Fibroblast of skin of scalp (primary cell): ENCODE measurements at regions not wholly inside any gene's neighbourhood (a gene's known extent, or its start where the extent isn't known, plus 50 kb on each side); places are given as distances from the start of the nearest gene placed in this dataset.
"Not testable (repeated sequence)": the region's sequence is repeated elsewhere in the genome, so short reads cannot be mapped to it uniquely, and the experiment has no call there.

Source experiments
- DNase-seq: peaks from one replicate; pipeline ENCODE4 v3.0.0-alpha.2; 2013

DNA sequence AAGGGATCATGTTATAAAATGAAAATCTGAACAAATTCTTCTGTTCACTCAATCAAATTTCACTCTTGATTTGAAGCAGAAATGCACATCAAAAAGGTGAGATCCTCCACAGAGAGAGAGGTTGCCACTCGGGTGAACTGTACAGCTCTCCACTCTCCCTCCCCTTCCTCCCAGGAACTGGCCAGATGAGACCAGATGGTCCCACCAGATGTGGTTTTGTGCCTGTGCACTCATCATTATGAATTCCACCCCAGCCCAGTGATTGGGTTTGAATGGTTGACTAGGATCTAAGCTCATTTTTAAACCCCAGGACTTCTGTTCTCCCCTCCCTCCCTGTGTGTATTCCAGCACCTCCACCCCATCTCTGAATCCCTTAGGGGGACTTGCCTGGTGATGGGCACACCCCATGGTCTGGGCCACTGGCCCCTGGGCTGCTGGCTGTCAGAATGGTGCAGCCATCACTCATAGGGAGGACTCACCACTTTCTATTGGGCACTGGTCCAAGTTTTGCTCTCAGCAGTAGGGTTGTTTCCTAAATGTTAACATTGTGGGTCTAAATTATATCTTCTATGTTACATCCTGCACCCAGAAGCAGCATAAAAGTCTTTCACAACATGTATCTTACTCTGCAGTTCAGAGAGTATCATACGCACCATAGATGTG is 393.1 kb downstream of the TNS3 start:
- DNase-seq, result no peak

DNA sequence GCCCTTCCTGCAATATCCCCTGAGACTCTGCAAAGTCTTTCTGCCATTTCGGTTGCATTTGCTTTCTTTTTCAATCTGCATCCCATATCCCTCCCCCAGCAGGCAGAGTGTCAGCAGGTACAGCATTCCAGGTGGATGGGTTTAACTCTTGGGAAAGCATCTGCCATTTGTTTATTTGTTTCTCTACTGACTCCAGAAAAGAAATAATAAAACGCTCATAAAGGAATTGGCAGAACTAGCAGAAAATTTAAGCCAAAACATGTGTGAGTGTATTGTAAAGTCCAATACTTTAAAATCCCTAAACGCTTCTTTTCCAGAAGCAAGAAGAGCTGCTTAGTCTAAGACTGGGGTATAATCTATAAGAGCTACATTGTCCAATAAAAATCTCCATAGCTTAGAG is 393.8 kb downstream of the TNS3 start:
- no peak for DNase-seq

DNA sequence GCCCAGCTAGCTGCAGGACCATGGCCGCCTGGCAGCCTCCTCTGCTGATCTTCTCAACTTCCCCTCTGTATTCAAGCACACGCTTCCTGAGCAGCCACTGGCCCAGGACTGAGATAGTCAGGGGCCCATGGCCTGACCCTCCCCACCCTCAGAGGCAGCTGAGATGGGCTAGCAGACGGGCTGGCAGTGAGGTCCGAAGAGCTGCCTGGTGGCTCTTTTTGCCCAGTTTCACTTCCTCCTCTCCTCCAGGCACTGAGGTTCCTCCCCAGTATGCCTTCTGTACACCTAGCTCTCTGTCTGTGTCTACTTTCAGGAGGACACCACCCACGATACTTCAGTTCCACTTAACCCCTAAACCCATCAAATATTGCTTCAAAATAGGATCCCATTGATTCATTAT is 395.6 kb downstream of the TNS3 start:
- no peak for DNase-seq

DNA sequence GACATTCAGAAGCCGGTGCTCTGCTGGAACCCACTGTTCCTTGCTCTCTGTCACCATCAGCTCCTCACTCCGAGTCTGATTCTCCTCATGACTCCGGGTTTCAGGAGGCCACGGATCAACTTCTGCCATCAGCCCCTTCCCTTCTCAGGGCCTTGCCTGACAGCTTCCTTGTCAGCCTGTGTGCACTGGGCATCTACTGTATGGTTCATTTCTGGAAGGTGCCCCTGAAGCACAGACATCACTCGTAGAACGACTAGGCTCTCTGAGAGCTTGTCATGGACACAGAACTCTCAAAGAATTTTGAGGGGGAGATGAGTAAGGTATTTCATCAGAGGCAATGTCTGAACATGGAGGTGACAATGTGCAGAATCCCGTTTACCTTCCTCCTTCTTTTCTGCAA is 396.1 kb downstream of the TNS3 start:
- no peak for DNase-seq

DNA sequence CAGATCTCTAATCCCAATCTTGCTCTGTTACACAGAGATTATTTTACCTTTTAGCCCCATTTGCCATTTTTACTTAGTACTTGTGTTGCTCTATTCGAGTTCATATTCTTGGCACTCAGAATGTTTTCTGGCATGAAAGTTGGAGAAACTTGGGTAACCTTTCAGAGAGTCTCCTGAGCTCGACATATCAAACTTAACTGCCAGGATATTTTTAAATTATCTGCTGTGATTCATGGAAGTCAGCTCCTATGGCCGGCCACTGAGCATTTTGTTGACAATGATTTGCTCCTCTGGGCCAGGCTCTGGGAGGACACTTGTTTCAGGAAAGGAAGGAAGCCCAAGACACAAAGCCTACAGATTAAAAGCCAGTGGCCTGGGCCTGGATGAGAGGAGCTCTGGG is 396.7 kb downstream of the TNS3 start:
- no peak for DNase-seq

DNA sequence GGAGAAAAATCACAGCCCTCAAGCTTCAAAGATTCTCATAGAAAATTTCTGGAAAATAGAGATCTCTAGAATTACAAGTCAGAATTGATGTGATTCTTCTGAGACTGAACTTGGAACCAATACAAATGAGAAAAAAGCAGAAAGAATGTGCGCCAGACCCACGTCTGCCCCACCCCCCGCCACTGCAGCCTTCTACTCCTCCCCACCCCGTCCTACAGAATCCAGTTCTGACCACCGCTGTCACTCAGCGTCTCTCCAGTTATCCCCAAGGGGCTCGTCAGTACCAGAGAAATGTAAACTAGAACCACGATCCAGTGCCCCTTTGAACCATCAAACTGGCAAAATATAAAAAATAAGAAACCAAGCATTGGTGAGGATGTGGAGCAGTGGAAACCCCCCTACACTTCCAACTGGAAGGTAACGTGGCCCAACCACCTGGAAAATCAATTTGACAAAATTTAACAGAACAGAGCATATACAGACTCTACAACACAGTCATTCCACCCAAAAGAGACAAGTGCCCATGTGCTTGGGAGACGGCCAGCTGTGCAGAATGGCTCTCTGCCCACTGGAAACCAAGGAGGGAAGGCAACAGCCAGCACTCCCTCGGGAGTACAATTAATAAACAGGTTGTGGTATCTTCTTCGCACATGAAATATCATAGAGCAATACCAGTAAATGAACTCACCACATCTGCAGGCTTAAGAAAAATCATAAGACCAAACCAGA is 397.9 kb downstream of the TNS3 start:
- DNase-seq, result no peak

DNA sequence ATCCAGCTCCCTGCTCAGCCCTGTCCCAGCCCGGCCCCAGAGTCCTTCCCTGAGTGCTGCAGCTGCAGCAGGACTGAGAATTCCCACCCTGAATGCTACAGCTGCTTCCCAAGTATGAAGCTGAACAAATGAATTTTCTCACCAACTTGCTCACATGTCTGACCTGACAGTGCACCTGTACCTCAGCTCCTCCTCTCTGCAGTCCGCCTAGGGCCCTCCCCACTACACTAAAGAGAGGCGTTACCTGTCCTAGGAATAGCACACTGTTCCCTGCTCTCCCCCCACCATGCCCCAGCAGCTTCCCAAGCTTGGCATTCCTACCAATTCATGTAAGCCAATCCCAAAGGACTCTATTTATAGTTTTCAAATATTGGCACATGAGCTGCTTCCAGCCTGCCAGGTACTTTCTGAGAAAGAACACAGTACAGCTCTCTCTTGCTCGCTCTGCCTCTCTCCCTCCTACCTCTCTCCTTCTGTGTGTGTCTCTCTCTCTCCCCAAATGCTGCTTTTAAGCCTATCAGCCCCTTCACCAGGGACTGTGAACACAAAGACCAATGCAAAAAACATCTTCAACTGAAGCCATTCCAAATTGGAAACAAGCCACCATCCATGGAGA is 400.1 kb downstream of the TNS3 start:
- no peak for DNase-seq

DNA sequence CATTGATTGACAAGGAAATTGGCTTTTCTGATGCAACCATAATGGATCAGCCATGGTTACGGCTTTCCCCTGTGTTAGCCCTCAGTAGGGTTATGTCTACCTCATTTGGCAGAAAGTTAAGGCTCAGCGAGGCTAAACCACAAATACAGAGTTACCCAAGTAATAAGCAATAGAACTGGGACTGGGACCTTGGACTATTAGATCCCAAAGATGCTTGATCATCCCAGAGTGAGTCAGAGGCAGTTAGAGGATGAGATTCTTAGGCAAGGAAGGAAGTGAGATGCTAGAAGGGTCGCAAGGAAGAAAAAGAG is 401.4 kb downstream of the TNS3 start:
- no peak for DNase-seq

DNA sequence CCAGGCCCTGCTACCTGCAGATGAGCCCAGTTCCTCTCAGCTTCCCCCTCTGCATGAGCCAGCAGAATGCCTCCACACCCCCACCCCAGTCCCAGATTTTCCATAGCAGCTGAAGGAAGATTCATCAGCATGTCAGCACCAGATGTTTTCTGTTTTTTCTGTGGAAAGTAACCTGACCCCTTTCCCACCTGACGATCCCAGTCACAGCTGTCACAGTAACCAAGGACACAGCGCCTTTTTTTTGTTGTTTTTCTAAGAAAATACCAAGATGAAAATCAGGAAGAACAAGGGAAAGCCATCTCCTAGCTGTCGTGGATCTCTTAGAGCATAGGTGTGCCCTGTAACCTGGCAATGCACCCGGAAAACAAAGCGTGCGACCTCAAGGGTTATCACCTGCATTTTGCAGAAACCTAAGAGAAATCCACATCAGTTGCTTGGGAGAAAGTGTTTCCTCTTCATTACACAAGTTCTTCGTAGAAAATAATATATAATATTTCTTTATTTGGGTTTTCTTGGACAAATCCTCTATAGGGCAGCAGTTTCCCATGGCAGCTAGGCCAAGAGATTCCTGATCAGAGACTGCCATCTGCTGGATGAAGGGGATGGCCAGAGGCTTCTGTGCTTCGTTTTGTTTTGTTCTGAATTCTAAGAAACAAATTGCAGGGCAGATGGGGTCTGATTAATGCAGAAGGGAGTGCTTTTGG is 401.9 kb downstream of the TNS3 start:
- DNase-seq, result peak; percentile 77

DNA sequence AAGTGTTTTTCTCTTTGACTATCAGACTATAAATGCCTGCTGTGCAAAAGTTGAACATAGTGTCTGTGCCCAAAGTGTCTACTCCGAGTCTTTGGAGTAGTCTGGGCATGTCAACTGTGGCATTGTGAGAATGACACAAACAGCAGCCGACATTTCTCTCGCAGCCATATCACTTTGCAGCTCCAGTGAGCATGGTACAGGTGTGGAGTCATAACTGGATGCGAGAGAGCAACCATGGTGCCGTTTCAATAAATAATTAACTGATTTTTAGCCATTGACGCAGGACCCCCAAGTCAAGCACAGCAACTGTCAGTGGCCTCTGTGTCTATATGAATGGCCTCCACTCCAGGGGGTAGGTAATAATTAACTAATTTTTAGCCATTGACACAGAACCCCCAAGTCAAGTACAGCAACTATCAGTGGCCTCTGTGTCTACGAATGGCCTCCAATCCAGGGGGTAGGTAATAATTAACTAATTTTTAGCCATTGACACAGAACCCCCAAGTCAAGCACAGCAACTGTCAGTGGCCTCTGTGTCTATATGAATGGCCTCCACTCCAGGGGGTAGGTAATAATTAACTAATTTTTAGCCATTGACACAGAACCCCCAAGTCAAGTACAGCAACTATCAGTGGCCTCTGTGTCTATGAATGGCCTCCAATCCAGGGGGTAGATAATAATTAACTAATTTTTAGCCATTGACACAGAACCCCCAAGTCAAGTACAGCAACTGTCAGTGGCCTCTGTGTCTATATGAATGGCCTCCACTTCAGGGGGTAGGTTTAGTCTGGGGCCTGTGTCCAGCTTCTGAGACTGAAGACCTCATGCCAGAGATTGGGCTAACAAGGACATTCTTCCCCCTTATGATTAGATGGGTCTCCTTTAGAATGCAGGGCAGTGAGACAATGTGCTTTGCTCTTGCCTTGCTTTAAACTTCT is 409.0 kb downstream of the TNS3 start:
- not testable (repeated sequence) for DNase-seq

DNA sequence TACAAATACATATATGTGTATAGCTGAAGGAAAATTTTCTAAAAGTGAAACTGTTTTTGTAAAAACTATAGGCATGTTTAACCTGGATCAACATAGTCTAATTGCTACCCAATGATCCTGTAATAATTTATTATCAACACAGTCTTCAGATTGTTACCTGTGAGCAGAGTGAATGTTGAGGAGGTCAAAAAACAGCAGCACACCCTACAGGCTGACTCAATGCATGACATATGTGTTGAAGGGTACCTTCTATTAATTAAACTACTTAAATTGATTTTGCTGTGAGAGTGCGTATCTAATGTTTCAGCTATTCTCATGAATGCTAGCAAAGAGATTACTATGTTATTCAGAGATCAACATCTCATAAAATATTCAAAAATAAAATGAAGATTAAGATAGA is 411.4 kb downstream of the TNS3 start:
- no peak for DNase-seq

DNA sequence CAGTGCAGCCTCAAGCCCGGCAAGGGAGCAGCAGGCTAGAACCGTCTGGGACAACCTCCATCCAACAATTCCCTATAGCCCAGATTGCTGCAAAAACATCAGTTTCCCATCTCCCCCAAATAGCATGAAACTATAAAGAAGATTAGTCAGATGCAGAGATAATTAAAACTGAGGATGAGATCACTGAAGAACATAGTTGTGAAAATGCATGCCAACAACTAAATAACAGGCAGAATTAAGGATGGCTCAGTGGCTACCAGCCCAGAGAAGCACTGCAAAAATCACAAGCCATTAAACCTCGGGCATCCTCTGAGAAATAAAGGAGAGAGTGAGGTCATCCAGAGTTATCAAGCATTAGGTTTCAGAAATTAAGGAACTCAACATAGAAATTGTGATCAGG is 427.1 kb downstream of the TNS3 start:
- DNase-seq, result peak; percentile 15

DNA sequence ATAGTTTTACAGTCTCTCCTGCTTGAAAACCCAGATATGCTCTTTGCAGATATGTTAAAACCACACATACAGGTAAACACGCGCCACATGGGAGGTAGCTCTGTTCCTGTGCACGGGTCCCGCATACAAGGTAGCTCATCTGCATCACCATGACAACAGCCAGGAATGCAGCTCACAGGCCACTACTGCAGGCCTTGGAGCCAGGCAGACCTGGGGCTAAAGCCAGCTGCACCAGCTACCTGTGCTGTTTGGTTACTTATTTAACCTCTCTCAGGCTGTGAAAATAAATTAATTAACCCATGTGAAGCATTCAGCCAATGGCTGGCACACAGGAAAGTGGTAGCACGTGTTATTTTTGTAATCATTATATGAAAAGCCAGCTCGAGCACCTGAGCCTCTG is 428.3 kb downstream of the TNS3 start:
- no peak for DNase-seq

DNA sequence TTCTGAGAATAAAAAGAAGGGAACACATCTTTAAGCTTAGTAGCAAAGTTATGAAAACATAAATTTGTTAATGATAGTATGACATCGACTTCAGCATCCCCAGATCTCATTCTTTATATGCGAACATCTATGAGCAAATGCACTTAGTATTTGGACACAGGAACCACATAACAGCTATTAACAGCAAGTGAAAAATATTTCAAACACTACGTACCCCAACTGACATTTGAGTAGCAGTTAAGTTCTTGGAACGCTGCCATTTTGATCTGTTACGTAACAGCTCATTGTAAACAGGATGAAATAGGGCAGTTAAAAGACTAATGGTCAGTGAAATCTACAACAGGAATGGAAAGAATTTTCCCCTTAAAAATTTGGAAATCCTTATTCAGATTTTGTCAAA is 428.9 kb downstream of the TNS3 start:
- peak; percentile 89 for DNase-seq

DNA sequence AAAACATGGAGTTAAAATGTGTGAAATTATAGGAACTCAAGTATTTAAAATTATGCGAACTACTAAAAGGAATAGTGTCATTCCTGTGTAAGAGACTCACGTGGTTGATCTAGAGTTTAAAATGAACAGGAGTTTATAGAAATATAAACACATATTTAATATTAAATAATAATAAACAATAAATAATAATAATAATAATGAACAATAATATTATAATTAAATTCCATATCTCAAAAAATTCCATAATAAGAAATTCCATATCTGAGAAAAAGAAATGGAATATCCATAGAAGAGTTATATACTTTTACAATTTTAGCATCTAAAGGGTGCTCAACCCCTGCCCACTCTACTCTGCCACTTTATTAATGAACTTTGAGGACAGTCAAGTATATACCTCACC is 429.6 kb downstream of the TNS3 start:
- no peak for DNase-seq

DNA sequence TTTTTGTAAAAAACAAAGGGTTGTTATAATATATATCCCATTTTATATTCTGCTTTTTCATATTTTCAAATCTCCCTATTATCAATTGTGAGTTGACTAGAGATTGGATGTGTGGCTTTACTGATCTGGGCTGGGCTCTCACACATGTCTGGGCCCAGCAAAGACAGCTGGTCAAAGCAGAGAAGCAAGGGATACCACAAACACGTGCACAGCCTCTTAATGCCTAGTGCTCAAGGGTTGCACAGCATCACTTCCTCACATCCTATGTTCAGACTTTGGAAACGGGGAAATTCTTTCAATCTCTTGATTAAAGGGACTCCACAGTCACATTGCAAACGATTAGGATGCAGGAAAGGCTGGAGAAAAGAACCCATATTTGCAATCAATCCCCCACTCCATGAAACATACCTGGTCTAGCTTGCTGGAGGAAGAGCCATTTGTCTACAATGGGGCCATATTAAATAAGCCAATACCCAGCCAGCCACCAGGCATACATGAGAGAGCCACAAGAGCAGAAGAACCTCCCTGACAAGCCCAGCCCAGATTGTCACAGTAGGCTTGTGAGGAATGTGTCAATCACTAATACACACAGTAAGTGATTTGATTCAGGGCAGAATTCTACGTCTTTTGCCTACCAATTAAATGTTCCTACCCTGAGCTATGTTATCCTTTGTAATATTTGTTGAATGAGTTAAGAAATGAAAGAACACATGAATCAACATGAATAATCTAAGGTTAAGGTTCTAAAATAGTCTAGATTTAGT is 431.2 kb downstream of the TNS3 start:
- no peak for DNase-seq

DNA sequence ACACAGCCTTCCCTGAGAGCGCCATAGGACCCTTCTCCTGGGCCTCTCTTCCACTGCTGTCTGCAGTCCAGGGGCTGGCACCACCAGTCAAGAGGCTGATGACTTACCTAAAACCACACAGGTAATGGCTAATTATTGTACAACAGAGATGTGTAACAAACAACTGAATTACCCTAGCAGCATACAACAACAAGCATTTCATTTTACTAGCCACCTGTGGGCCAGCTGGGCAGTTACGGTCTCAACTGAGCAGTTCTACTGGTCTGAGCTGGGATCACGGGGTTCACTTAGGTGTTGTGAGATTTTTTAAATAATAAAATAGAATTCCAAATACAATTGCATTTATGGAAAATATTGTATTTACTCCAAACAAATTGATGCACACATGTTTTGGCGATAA is 431.9 kb downstream of the TNS3 start:
- no peak for DNase-seq

DNA sequence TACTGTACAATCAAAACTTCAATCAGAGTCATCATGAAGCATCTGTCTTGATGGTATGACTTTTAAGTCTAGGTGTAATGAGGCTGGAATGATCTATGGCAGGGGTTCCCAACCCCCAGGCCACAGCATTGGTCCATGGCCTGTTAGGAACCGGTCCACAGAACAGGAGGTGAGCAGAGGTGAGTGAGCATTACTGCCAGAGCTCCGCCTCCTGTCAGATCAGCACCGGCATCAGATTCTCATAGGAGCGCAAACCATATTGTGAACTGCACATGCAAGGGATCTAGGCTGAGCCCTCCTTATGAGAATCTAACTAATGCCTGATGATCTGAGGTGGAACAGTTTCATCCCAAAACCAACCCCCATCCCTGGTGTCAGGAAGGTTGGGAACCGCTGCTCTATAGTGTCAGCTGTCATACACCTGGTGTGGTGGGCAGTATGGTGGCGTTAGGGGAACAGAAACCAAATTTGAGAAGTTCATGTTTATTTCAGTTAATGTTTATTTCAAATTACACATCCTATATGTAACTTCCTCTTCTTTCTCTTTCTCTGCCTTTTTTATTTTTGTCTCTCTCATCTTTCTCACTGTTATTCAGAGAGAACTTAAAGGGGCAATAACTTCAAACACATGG is 432.6 kb downstream of the TNS3 start:
- no peak for DNase-seq

DNA sequence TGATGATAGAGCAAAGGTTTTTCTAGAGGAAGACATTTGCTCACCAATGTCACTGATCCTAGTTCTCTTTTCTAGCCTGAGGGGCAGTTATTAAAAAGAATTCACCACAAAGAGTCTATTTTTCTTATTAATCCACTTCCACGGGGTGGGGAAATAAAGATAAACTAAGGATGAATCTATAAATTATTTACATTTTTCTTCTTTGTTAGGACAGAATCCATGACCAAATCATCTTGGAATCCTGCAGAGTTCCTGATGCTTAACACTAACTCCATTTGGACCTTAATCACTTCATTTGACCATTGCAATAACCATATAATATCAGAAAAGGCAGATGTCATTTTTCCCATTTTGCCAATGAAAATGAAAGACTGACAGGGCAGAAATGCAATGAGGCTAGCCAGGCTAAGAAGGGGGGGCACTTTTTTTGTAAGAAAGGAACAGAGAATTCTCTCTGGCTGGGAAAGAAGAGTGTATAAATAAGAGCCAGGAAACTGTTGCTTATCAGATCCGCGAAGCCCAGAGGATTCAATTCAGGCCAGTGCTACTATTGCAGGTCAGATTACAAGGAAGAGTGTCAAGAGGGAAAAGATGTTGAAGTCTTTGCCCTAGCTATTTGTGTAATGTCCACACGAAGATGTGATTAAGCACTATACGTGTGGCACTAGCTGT is 433.2 kb downstream of the TNS3 start:
- DNase-seq, result peak; percentile 51

DNA sequence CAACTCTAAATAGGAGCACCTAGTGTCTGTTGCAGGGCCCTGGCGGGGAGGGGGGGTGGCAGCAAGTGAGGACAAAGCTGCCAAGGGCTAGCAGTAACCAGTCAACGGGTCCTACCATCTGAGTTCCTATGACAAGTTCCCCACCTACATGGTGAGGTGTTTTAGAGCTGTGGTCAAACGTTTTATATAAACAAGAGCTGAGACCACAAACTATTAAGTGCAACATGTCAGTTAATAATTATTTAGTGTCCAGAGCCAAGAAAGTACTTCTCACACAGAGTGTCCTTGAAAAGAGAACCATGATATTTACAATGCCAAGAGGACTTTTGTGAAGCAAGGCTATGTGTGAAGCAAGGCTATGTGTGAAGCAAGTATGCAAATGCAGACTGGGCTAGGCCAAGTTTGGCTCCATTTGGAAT is 434.7 kb downstream of the TNS3 start:
- no peak for DNase-seq

DNA sequence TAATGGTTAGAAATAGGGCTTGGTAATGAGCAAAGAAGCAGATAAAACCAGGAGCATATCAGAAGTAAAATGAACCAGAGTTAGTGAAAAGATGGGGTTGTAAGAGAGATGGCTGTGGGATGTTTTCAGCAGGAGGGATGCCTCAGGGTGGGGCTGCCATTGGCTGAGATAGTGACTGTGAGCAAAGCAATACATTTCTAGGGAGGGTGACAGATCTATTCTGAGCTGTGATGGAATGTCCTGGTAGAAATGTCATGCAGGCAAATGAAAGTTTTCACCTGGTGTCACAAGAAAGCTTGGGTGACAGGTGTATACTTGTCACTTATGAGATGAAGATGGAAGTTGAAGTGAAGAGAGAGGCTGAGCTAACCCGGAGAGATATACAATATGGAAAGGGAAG is 435.9 kb downstream of the TNS3 start:
- DNase-seq, result no peak
